Cardiac muscle cell (in vitro differentiated cells and primary cell): ENCODE measurements at regions not wholly inside any gene's neighbourhood (a gene's known extent, or its start where the extent isn't known, plus 50 kb on each side); places are given as distances from the start of the nearest gene placed in this dataset.

Source experiments
- DNase-seq, 2 donors: peaks; one replicate each; pipeline versions ENCODE4 v3.0.0 to v3.0.0-alpha.2; 2010 to 2017; ENCODE audit warnings: low read depth in 1 of 2, low spot score in 1 of 2
- H3K27ac ChIP-seq: fragments of 200-600 bp; sonication (generic); 2 replicates; pipeline ENCODE4 v1.5.1; 2016
- H3K27me3 ChIP-seq: fragments of 200-600 bp; sonication (generic); 2 replicates; pipeline ENCODE4 v1.6.0; 2016; ENCODE audit warnings: control low read depth
- H3K36me3 ChIP-seq: fragments of 200-600 bp; sonication (generic); 2 replicates; pipeline ENCODE4 v1.5.1; 2016; ENCODE audit warnings: control low read depth
- H3K4me1 ChIP-seq: fragments of 200-600 bp; sonication (generic); 2 replicates; pipeline ENCODE4 v1.8.1; 2017; ENCODE audit warnings: low read depth, mild to moderate bottlenecking, mixed run types
- H3K4me3 ChIP-seq: fragments of 200-600 bp; sonication (generic); 2 replicates; pipeline ENCODE4 v1.5.1; 2016; ENCODE audit warnings: mild to moderate bottlenecking
- H3K9me3 ChIP-seq: fragments of 200-600 bp; sonication (generic); 2 replicates; pipeline ENCODE4 v1.5.1; 2017; ENCODE audit warnings: low read depth, mild to moderate bottlenecking, control low read depth
- CTCF ChIP-seq: IDR thresholded peaks from 2 replicates; pipeline ENCODE4 v1.5.1; 2012; ENCODE audit warnings: low read depth, mild to moderate bottlenecking, low read length

GRCh38 chr5:2110934-2111462, 228.3 kb upstream of the IRX4 start:
- H3K9me3 ChIP-seq: no peaks in the 10 kb centered on the region
- DNase-seq: no peak
- no peaks in the 10 kb centered on the region for H3K27me3 ChIP-seq
- H3K4me1 ChIP-seq: no peaks in the 10 kb centered on the region
- H3K27ac ChIP-seq: no peak overlapping the region
- TF ChIP-seq CTCF: no peak
- H3K36me3 ChIP-seq: no peaks in the 10 kb centered on the region
- H3K4me3 ChIP-seq: no peak overlapping the region

GRCh38 chr5:2110137-2110933, 227.6 kb upstream of the IRX4 start:
- no peaks in the 10 kb centered on the region for H3K4me1 ChIP-seq
- H3K27me3 ChIP-seq: no peaks in the 10 kb centered on the region
- H3K4me3 ChIP-seq: no peak overlapping the region
- DNase-seq: no peak
- no peaks in the 10 kb centered on the region for H3K9me3 ChIP-seq
- TF ChIP-seq CTCF: no peak
- no peak overlapping the region for H3K27ac ChIP-seq
- H3K36me3 ChIP-seq: no peaks in the 10 kb centered on the region

- no peaks in the 10 kb centered on the region for H3K4me1 ChIP-seq
- no peak for DNase-seq
- no peaks in the 10 kb centered on the region for H3K9me3 ChIP-seq
- H3K27ac ChIP-seq: no peak overlapping the region
- H3K27me3 ChIP-seq: no peaks in the 10 kb centered on the region
- no peak for TF ChIP-seq CTCF
- no peaks in the 10 kb centered on the region for H3K36me3 ChIP-seq
- H3K4me3 ChIP-seq: no peak overlapping the region
These were observed 226.8 kb upstream of the IRX4 start for GRCh38 chr5:2109566-2109965.

- H3K27ac ChIP-seq: no peak overlapping the region
These were observed 224.0 kb upstream of the IRX4 start for GRCh38 chr5:2106721-2107120.

GRCh38 chr5:2105141-2105540, 222.4 kb upstream of the IRX4 start:
- no peak for DNase-seq
- Histone ChIP-seq H3K27ac (no peak overlapping the region), H3K4me3 (no peak overlapping the region), H3K4me1 (no peaks in the 10 kb centered on the region), H3K9me3 (no peaks in the 10 kb centered on the region), H3K27me3 (no peaks in the 10 kb centered on the region), H3K36me3 (no peaks in the 10 kb centered on the region)
- TF ChIP-seq CTCF: no peak

More at GRCh38 chr5:2106721-2107120, 224.0 kb upstream of the IRX4 start:
- no peaks in the 10 kb centered on the region for H3K9me3 ChIP-seq
- DNase-seq: no peak
- TF ChIP-seq CTCF: no peak
- no peaks in the 10 kb centered on the region for H3K4me1 ChIP-seq
- H3K4me3 ChIP-seq: no peak overlapping the region
- no peaks in the 10 kb centered on the region for H3K36me3 ChIP-seq
- H3K27me3 ChIP-seq: no peaks in the 10 kb centered on the region
